ENCODE measurements at regions not wholly inside any gene's neighbourhood (a gene's known extent, or its start where the extent isn't known, plus 50 kb on each side); places are given as distances from the start of the nearest gene placed in this dataset.

- Histone ChIP-seq H3K4me3 (no peak overlapping the region), H3K27me3 (ENCODE audit: control insufficient read depth in 3 of 3, insufficient read depth in 3 of 3, low read length in 2 of 3) (no peaks in the 10 kb centered on the region), H3K27ac (ENCODE audit: low read depth in 1 of 2, low read length in 1 of 2) (no peak overlapping the region), H3K9me3 (ENCODE audit: control insufficient read depth in 4 of 4, insufficient read depth in 3 of 4, low read length in 3 of 4) (no peaks in the 10 kb centered on the region), H3K36me3 (ENCODE audit: control insufficient read depth in 4 of 4, insufficient read depth in 4 of 4, low read length in 4 of 4) (no peaks in the 10 kb centered on the region), H3K4me1 (ENCODE audit: control insufficient read depth in 5 of 5, insufficient read depth in 5 of 5, low read length in 5 of 5) (peaks cover 0 to 15% (median 10%) of the 10 kb centered on the region in 5 donors), H3K9ac (ENCODE audit: insufficient read depth in 1 of 2, low read length in 2 of 2) (no peak overlapping the region)
- DNase-seq (peak in 1 of 3 donors; percentile 21), ATAC-seq (ENCODE audit: insufficient read depth, low FRiP score) (no peak)
- 64 to 66% methylated on average over 5 of the region's 5 CpGs for WGBS, 2 donors
- no peak for TF ChIP-seq CTCF (IDR thresholded peaks at IDR 0.05; ENCODE audit: control extremely low read depth, extremely low read depth)
Measured at GRCh38 chr3:117129516-117129915, 419.9 kb downstream of the TUSC7 start.

DNA sequence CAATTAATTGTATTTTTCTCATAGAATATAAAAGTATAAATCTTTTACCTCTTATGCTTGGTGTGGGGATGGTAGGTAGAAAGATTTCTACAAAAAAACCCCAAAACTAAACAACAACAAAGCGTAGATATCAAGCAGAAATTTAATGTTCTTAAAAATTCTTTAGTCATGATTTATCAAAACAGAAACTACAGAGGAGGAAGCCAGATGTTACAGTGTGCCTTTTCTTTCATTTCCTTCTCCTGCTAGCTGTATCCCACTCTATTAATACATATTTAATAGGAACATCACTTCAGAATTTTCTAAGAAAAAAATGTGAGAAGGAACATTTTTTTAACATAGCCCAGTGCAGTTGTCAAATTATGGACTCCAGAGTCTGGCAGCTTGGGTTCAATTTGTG is 420.6 kb downstream of the TUSC7 start:
- 0% methylated on average over 1 of the region's 1 CpG for WGBS, 2 donors
- no peak for DNase-seq

GRCh38 chr3:117131259-117131658 is 421.7 kb downstream of the TUSC7 start:
- H3K36me3 ChIP-seq (ENCODE audit: control insufficient read depth in 4 of 4, insufficient read depth in 4 of 4, low read length in 4 of 4), result no peaks in the 10 kb centered on the region
- H3K9ac ChIP-seq (ENCODE audit: insufficient read depth in 1 of 2, low read length in 2 of 2), result no peak overlapping the region
- WGBS, 2 donors, result 64 to 78% methylated on average over 9 of the region's 9 CpGs
- peaks cover 0 to 18% (median 11%) of the 10 kb centered on the region in 5 donors for H3K4me1 ChIP-seq (ENCODE audit: control insufficient read depth in 5 of 5, insufficient read depth in 5 of 5, low read length in 5 of 5)
- DNase-seq (peak in 2 of 3 donors; percentile 14 to 22), ATAC-seq (ENCODE audit: insufficient read depth, low FRiP score) (peak; percentile 10)
- H3K27ac ChIP-seq (ENCODE audit: low read depth in 1 of 2, low read length in 1 of 2), result no peak overlapping the region
- H3K27me3 ChIP-seq (ENCODE audit: control insufficient read depth in 3 of 3, insufficient read depth in 3 of 3, low read length in 2 of 3), result no peaks in the 10 kb centered on the region
- H3K9me3 ChIP-seq (ENCODE audit: control insufficient read depth in 4 of 4, insufficient read depth in 3 of 4, low read length in 3 of 4), result no peaks in the 10 kb centered on the region
- no peak overlapping the region for H3K4me3 ChIP-seq
- no peak for TF ChIP-seq CTCF (IDR thresholded peaks at IDR 0.05; ENCODE audit: control extremely low read depth, extremely low read depth)

More for the DNA sequence above, 420.6 kb downstream of the TUSC7 start:
- no peak for ATAC-seq (ENCODE audit: insufficient read depth, low FRiP score)
- Histone ChIP-seq H3K4me3 (no peak overlapping the region), H3K4me1 (ENCODE audit: control insufficient read depth in 5 of 5, insufficient read depth in 5 of 5, low read length in 5 of 5) (peaks cover 0 to 18% (median 11%) of the 10 kb centered on the region in 5 donors), H3K9ac (ENCODE audit: insufficient read depth in 1 of 2, low read length in 2 of 2) (no peak overlapping the region), H3K27me3 (ENCODE audit: control insufficient read depth in 3 of 3, insufficient read depth in 3 of 3, low read length in 2 of 3) (no peaks in the 10 kb centered on the region), H3K27ac (ENCODE audit: low read depth in 1 of 2, low read length in 1 of 2) (no peak overlapping the region), H3K9me3 (ENCODE audit: control insufficient read depth in 4 of 4, insufficient read depth in 3 of 4, low read length in 3 of 4) (no peaks in the 10 kb centered on the region), H3K36me3 (ENCODE audit: control insufficient read depth in 4 of 4, insufficient read depth in 4 of 4, low read length in 4 of 4) (no peaks in the 10 kb centered on the region)
- no peak for TF ChIP-seq CTCF (IDR thresholded peaks at IDR 0.05; ENCODE audit: control extremely low read depth, extremely low read depth)

DNA sequence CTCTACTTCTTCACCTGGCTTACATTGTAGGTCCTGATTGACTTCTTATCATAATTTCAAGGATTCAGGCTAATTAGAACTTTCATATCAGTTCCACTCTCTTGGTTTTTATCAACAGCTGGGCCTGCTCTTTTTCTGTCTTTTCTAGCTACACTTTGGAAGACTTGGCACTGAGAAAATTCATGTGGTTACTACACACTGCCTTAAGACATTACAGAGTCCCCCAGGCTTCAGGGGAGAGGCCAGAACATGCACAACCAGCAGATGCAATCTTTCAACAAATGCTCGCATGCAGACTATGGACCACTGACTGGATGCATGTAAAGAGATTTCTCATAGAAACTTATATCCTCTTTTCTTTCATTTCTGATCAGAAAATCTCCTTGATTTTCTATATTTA is 423.5 kb downstream of the TUSC7 start:
- H3K27me3 ChIP-seq (ENCODE audit: control insufficient read depth in 3 of 3, insufficient read depth in 3 of 3, low read length in 2 of 3), result no peaks in the 10 kb centered on the region

More for the DNA sequence above, 423.5 kb downstream of the TUSC7 start:
- ATAC-seq (ENCODE audit: insufficient read depth, low FRiP score), result no peak
- no peaks in the 10 kb centered on the region for H3K9me3 ChIP-seq (ENCODE audit: control insufficient read depth in 4 of 4, insufficient read depth in 3 of 4, low read length in 3 of 4)
- no peak overlapping the region for H3K9ac ChIP-seq (ENCODE audit: insufficient read depth in 1 of 2, low read length in 2 of 2)
- DNase-seq, result peak; percentile 36 to 89 (median 75)
- no peak for TF ChIP-seq CTCF (IDR thresholded peaks at IDR 0.05; ENCODE audit: control extremely low read depth, extremely low read depth)
- no peak overlapping the region for H3K27ac ChIP-seq (ENCODE audit: low read depth in 1 of 2, low read length in 1 of 2)
- WGBS, 2 donors, result 75 to 90% methylated on average over 1 of the region's 1 CpG
- H3K4me3 ChIP-seq, result no peak overlapping the region
- peaks cover 0 to 18% (median 11%) of the 10 kb centered on the region in 5 donors for H3K4me1 ChIP-seq (ENCODE audit: control insufficient read depth in 5 of 5, insufficient read depth in 5 of 5, low read length in 5 of 5)
- H3K36me3 ChIP-seq (ENCODE audit: control insufficient read depth in 4 of 4, insufficient read depth in 4 of 4, low read length in 4 of 4), result no peaks in the 10 kb centered on the region
